Naive B cell (primary cell): ENCODE measurements at regions not wholly inside any gene's neighbourhood (a gene's known extent, or its start where the extent isn't known, plus 50 kb on each side); places are given as distances from the start of the nearest gene placed in this dataset.

Experiments
- ATAC-seq, 2 donors: fragments of 150-1000 bp; cut with Tn5 transposase; 2 replicates each; pipeline ENCODE4 v1.10.0; 2021; ENCODE audit warnings: low read depth in 2 of 2, mild to moderate bottlenecking in 2 of 2, moderate library complexity in 2 of 2
- DNase-seq: peaks from one replicate; pipeline ENCODE4 v3.0.0; 2022
- H3K27ac Mint-ChIP-seq, 6 donors: one replicate each; pipeline ENCODE4 v1.8.0; 2020 to 2022; ENCODE audit warnings: mild to moderate bottlenecking in 6 of 6, mixed read lengths in 6 of 6, moderate library complexity in 5 of 6, inconsistent platforms in 2 of 6
- H3K27me3 Mint-ChIP-seq, 3 donors: one replicate each; pipeline ENCODE4 v1.8.0; 2021 to 2022; ENCODE audit warnings: mixed read lengths in 3 of 3, mild to moderate bottlenecking in 1 of 3
- H3K36me3 Mint-ChIP-seq, 2 donors: one replicate each; pipeline ENCODE4 v1.8.0; 2020 to 2022; ENCODE audit warnings: mixed read lengths in 2 of 2, inconsistent platforms in 1 of 2, mild to moderate bottlenecking in 1 of 2
- H3K4me1 Mint-ChIP-seq, 3 donors: one replicate each; pipeline ENCODE4 v1.8.0; 2020 to 2022; ENCODE audit warnings: mixed read lengths in 3 of 3, inconsistent platforms in 1 of 3, mild to moderate bottlenecking in 1 of 3, moderate library complexity in 1 of 3
- H3K4me3 Mint-ChIP-seq, 8 donors: one replicate each; pipeline ENCODE4 v1.8.0; 2020 to 2022; ENCODE audit warnings: mild to moderate bottlenecking in 8 of 8, mixed read lengths in 8 of 8, moderate library complexity in 8 of 8, inconsistent platforms in 2 of 8
- H3K9me3 Mint-ChIP-seq, 7 donors: one replicate each; pipeline ENCODE4 v1.8.0; 2020 to 2022; ENCODE audit warnings: mixed read lengths in 7 of 7, mild to moderate bottlenecking in 5 of 7, inconsistent platforms in 2 of 7, moderate library complexity in 1 of 7

- H3K27ac Mint-ChIP-seq = no peak overlapping the region
- no peaks in the 10 kb centered on the region for H3K27me3 Mint-ChIP-seq
- H3K4me3 Mint-ChIP-seq = no peak overlapping the region
- H3K36me3 Mint-ChIP-seq = no peaks in the 10 kb centered on the region
- DNase-seq (no peak), ATAC-seq (no peak)
- no peaks in the 10 kb centered on the region for H3K4me1 Mint-ChIP-seq
- H3K9me3 Mint-ChIP-seq = peaks cover 0 to 10% (median 7%) of the 10 kb centered on the region in 7 donors
Measured at GRCh38 chr6:74976026-74976425, 229.8 kb downstream of the COL12A1 start.

GRCh38 chr6:74973591-74973990 is 232.3 kb downstream of the COL12A1 start:
- DNase-seq (no peak), ATAC-seq (no peak)
- Mint-ChIP-seq H3K4me3 (no peak overlapping the region), H3K27ac (no peak overlapping the region), H3K9me3 (peaks cover 0 to 10% (median 5%) of the 10 kb centered on the region in 7 donors), H3K27me3 (no peaks in the 10 kb centered on the region), H3K36me3 (no peaks in the 10 kb centered on the region), H3K4me1 (no peaks in the 10 kb centered on the region)

GRCh38 chr6:74971633-74972032 is 234.2 kb downstream of the COL12A1 start:
- DNase-seq (no peak), ATAC-seq (no peak)
- Mint-ChIP-seq H3K36me3 (no peaks in the 10 kb centered on the region), H3K9me3 (peaks cover 0 to 9% (median under 1%) of the 10 kb centered on the region in 7 donors), H3K4me1 (no peaks in the 10 kb centered on the region), H3K27ac (no peak overlapping the region), H3K4me3 (no peak overlapping the region), H3K27me3 (no peaks in the 10 kb centered on the region)

- Mint-ChIP-seq H3K27ac (no peak overlapping the region), H3K9me3 (peaks cover 3 to 14% (median 8%) of the 10 kb centered on the region in 7 donors), H3K4me3 (no peak overlapping the region), H3K36me3 (no peaks in the 10 kb centered on the region), H3K27me3 (no peaks in the 10 kb centered on the region), H3K4me1 (no peaks in the 10 kb centered on the region)
- ATAC-seq (no peak), DNase-seq (no peak)
Measured at GRCh38 chr6:74969591-74970267, 236.1 kb downstream of the COL12A1 start.

- no peaks in the 10 kb centered on the region for H3K36me3 Mint-ChIP-seq
Measured at GRCh38 chr6:74967821-74968220, 238.0 kb downstream of the COL12A1 start.

GRCh38 chr6:74966712-74967111 is 239.1 kb downstream of the COL12A1 start:
- DNase-seq = no peak
- Mint-ChIP-seq H3K4me1 (no peaks in the 10 kb centered on the region), H3K9me3 (peaks cover 3 to 24% (median 13%) of the 10 kb centered on the region in 7 donors), H3K27ac (no peak overlapping the region), H3K4me3 (no peak overlapping the region), H3K36me3 (no peaks in the 10 kb centered on the region), H3K27me3 (no peaks in the 10 kb centered on the region)
- no peak for ATAC-seq

More at GRCh38 chr6:74967821-74968220, 238.0 kb downstream of the COL12A1 start:
- H3K4me3 Mint-ChIP-seq = no peak overlapping the region
- no peaks in the 10 kb centered on the region for H3K27me3 Mint-ChIP-seq
- DNase-seq = no peak
- H3K4me1 Mint-ChIP-seq = no peaks in the 10 kb centered on the region
- no peak overlapping the region for H3K27ac Mint-ChIP-seq
- no peak for ATAC-seq
- H3K9me3 Mint-ChIP-seq = peaks cover 3 to 24% (median 11%) of the 10 kb centered on the region in 7 donors

GRCh38 chr6:74964871-74965441 is 240.9 kb downstream of the COL12A1 start:
- Mint-ChIP-seq H3K27ac (no peak overlapping the region), H3K36me3 (no peaks in the 10 kb centered on the region), H3K9me3 (peaks cover 5 to 24% (median 13%) of the 10 kb centered on the region in 7 donors), H3K4me1 (no peaks in the 10 kb centered on the region), H3K27me3 (no peaks in the 10 kb centered on the region), H3K4me3 (peak overlapping the region in 1 of 8 donors; percentile 14)
- ATAC-seq (no peak), DNase-seq (no peak)

GRCh38 chr6:74956559-74957428 is 249.1 kb downstream of the COL12A1 start:
- Mint-ChIP-seq H3K27ac (no peak overlapping the region), H3K4me1 (no peaks in the 10 kb centered on the region), H3K4me3 (no peak overlapping the region), H3K27me3 (no peaks in the 10 kb centered on the region), H3K9me3 (peaks cover 0 to 12% (median 5%) of the 10 kb centered on the region in 7 donors), H3K36me3 (no peaks in the 10 kb centered on the region)
- DNase-seq (no peak), ATAC-seq (no peak)

- ATAC-seq (no peak), DNase-seq (no peak)
- Mint-ChIP-seq H3K4me1 (no peaks in the 10 kb centered on the region), H3K27me3 (no peaks in the 10 kb centered on the region), H3K9me3 (peaks cover 0 to 20% (median 6%) of the 10 kb centered on the region in 7 donors), H3K4me3 (no peak overlapping the region), H3K27ac (no peak overlapping the region), H3K36me3 (no peaks in the 10 kb centered on the region)
Measured at GRCh38 chr6:74953708-74954107, 252.1 kb downstream of the COL12A1 start.

- ATAC-seq = no peak
- Mint-ChIP-seq H3K4me3 (no peak overlapping the region), H3K36me3 (no peaks in the 10 kb centered on the region), H3K27me3 (no peaks in the 10 kb centered on the region), H3K9me3 (peaks cover 0 to 11% (median 4%) of the 10 kb centered on the region in 7 donors), H3K27ac (no peak overlapping the region), H3K4me1 (no peaks in the 10 kb centered on the region)
- DNase-seq = no peak
Measured at GRCh38 chr6:74946961-74947360, 258.9 kb downstream of the COL12A1 start.

GRCh38 chr6:74942130-74942529 is 263.7 kb downstream of the COL12A1 start:
- Mint-ChIP-seq H3K9me3 (peaks cover 0 to 5% (median 0%) of the 10 kb centered on the region in 7 donors), H3K36me3 (no peaks in the 10 kb centered on the region), H3K4me3 (no peak overlapping the region), H3K27ac (no peak overlapping the region), H3K27me3 (no peaks in the 10 kb centered on the region), H3K4me1 (no peaks in the 10 kb centered on the region)
- no peak for ATAC-seq
- DNase-seq = no peak

GRCh38 chr6:74941424-74941823 is 264.4 kb downstream of the COL12A1 start:
- ATAC-seq (no peak), DNase-seq (no peak)
- Mint-ChIP-seq H3K36me3 (no peaks in the 10 kb centered on the region), H3K4me3 (no peak overlapping the region), H3K27me3 (no peaks in the 10 kb centered on the region), H3K9me3 (peaks cover 0 to 5% (median 0%) of the 10 kb centered on the region in 7 donors), H3K27ac (no peak overlapping the region), H3K4me1 (no peaks in the 10 kb centered on the region)

- Mint-ChIP-seq H3K4me3 (no peak overlapping the region), H3K9me3 (peaks cover 0 to 4% (median 0%) of the 10 kb centered on the region in 7 donors), H3K36me3 (no peaks in the 10 kb centered on the region), H3K27me3 (no peaks in the 10 kb centered on the region), H3K4me1 (no peaks in the 10 kb centered on the region), H3K27ac (no peak overlapping the region)
- ATAC-seq (no peak), DNase-seq (no peak)
Measured at GRCh38 chr6:74939721-74940620, 265.9 kb downstream of the COL12A1 start.
